IPS DF 6.9 (cell line): ENCODE measurements at regions not wholly inside any gene's neighbourhood (a gene's known extent, or its start where the extent isn't known, plus 50 kb on each side); places are given as distances from the start of the nearest gene placed in this dataset.

Experiments used
- DNase-seq: peaks from one replicate; pipeline ENCODE4 v3.0.0-alpha.2; 2013; ENCODE audit warnings: low read depth, low spot score
- H3K27ac ChIP-seq: one replicate; pipeline ENCODE4 v1.5.1; 2013; ENCODE audit warnings: low read length, control low read depth
- H3K27me3 ChIP-seq: 2 replicates; pipeline ENCODE4 v1.6.1; 2013; ENCODE audit warnings: mild to moderate bottlenecking, low read length; ENCODE audit not compliant: control insufficient read depth, insufficient read depth
- H3K36me3 ChIP-seq: 2 replicates; pipeline ENCODE4 v1.6.1; 2013; ENCODE audit warnings: low read length; ENCODE audit not compliant: control insufficient read depth, insufficient read depth
- H3K4me1 ChIP-seq: 2 replicates; pipeline ENCODE4 v1.6.1; 2013; ENCODE audit warnings: low read length; ENCODE audit not compliant: control insufficient read depth, insufficient read depth
- H3K4me3 ChIP-seq: 2 replicates; pipeline ENCODE4 v1.5.1; 2013; ENCODE audit warnings: mild to moderate bottlenecking, low read length
- H3K9me3 ChIP-seq: 2 replicates; pipeline ENCODE4 v1.6.1; 2013; ENCODE audit warnings: low read length, inconsistent platforms; ENCODE audit not compliant: control insufficient read depth, insufficient read depth
- WGBS: extraction: QIAGEN DNeasy Blood & Tissue Kit; methylation state at CpG from one replicate; pipeline ENCODE4 v1.1.7; 2013; ENCODE audit warnings: mixed read lengths, missing lambda C conversion rate; ENCODE audit not compliant: insufficient read length, insufficient coverage; 5-methylcytosine and 5-hydroxymethylcytosine counted together

GRCh38 chr1:168825820-168826219 is 96.8 kb upstream of the DPT start:
- no peaks in the 10 kb centered on the region for H3K9me3 ChIP-seq
- no peaks in the 10 kb centered on the region for H3K36me3 ChIP-seq
- WGBS, result no CpG with 5 or more reads among the region's 3 CpGs
- no peak for DNase-seq
- H3K27ac ChIP-seq, result no peak overlapping the region
- no peak overlapping the region for H3K4me3 ChIP-seq
- no peaks in the 10 kb centered on the region for H3K4me1 ChIP-seq
- H3K27me3 ChIP-seq, result no peaks in the 10 kb centered on the region

GRCh38 chr1:168826269-168826668 is 97.3 kb upstream of the DPT start:
- H3K4me3 ChIP-seq, result no peak overlapping the region
- no CpG with 5 or more reads among the region's 3 CpGs for WGBS
- no peak for DNase-seq
- H3K36me3 ChIP-seq, result no peaks in the 10 kb centered on the region
- H3K4me1 ChIP-seq, result no peaks in the 10 kb centered on the region
- H3K27me3 ChIP-seq, result no peaks in the 10 kb centered on the region
- H3K27ac ChIP-seq, result no peak overlapping the region
- no peaks in the 10 kb centered on the region for H3K9me3 ChIP-seq

DNA sequence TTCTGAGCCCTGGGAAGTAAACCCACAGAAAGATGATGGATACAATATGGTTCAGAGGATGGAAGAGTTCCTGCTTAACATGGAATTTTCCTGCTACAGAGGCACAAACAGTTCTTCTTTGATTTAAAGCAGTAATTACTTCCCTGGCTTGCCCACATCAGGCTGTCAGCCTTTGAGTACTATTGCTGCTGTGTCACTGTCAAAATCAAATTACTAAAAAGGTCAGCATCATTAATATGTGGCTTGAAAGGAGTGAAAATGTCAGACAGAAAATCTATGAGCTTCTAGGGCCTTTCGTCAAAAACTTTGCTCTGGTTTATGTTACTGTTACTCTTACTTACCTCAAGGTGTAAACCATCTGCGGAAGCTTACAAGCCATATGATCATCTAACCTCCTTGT is 98.6 kb upstream of the DPT start:
- H3K4me1 ChIP-seq, result no peaks in the 10 kb centered on the region
- no peak for DNase-seq
- H3K4me3 ChIP-seq, result no peak overlapping the region
- no peaks in the 10 kb centered on the region for H3K36me3 ChIP-seq
- H3K9me3 ChIP-seq, result no peaks in the 10 kb centered on the region
- H3K27ac ChIP-seq, result no peak overlapping the region
- H3K27me3 ChIP-seq, result no peaks in the 10 kb centered on the region
- whole genome bisulfite sequencing, result no CpG with 5 or more reads among the region's 2 CpGs

DNA sequence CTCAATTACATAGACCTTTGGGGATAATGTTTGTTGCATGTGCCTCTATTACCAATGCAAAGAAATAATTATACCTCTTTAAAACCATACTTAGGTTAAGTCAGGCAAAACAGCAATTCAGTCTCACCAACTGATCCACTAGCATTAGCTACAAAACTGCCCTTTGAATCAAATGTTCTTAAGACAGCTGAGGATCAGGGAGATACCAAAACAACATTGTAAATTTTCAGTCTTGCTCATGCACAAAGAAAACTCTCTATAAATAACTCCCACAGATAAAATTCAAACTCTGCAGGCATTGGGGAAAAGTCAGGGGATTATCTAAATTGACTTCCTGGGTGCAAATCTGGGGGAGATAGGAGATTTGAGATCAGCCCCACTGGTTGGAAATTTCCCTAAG is 100.9 kb upstream of the DPT start:
- H3K9me3 ChIP-seq, result no peaks in the 10 kb centered on the region
- 0 out of 2 replicates have a peak, but pooled peaks cover 1% of the 10 kb centered on the region for H3K4me1 ChIP-seq
- H3K27ac ChIP-seq, result no peak overlapping the region
- H3K36me3 ChIP-seq, result no peaks in the 10 kb centered on the region
- DNase-seq, result no peak
- H3K4me3 ChIP-seq, result no peak overlapping the region
- no peaks in the 10 kb centered on the region for H3K27me3 ChIP-seq

DNA sequence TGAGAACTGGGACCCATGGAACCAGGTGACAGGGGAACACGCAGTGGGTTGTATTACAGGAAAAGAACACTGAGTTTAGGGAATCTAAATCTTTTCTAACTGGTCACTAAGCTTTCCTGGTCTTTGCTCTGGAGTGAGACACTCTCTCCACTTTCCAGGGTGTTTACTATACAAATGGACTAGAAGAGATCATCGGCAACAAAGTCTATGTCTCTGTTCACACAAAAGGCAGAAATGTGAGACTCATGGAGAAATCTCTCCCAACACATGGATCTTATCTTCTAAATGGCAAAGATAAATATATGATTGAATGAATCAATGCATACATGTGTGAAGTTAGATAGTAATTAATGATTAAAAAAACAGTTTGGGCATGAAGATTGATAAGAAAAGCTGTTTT is 101.6 kb upstream of the DPT start:
- 0 out of 2 replicates have a peak, but pooled peaks cover 1% of the 10 kb centered on the region for H3K4me1 ChIP-seq
- no peaks in the 10 kb centered on the region for H3K36me3 ChIP-seq
- no peak overlapping the region for H3K4me3 ChIP-seq
- no peaks in the 10 kb centered on the region for H3K27me3 ChIP-seq
- no CpG with 5 or more reads among the region's 2 CpGs for WGBS
- no peaks in the 10 kb centered on the region for H3K9me3 ChIP-seq
- no peak overlapping the region for H3K27ac ChIP-seq
- DNase-seq, result no peak

- WGBS, result no CpG with 5 or more reads among the region's 2 CpGs
- Histone ChIP-seq H3K36me3 (no peaks in the 10 kb centered on the region), H3K27ac (no peak overlapping the region), H3K4me3 (no peak overlapping the region), H3K9me3 (no peaks in the 10 kb centered on the region), H3K4me1 (0 out of 2 replicates have a peak, but pooled peaks cover 1% of the 10 kb centered on the region), H3K27me3 (no peaks in the 10 kb centered on the region)
- DNase-seq, result no peak
Observed at GRCh38 chr1:168832661-168833060, 103.7 kb upstream of the DPT start.

- Histone ChIP-seq H3K27ac (no peak overlapping the region), H3K4me3 (no peak overlapping the region)
- WGBS, result no CpG with 5 or more reads among the region's 1 CpG
Observed at GRCh38 chr1:168833362-168833761, 104.4 kb upstream of the DPT start.

DNA sequence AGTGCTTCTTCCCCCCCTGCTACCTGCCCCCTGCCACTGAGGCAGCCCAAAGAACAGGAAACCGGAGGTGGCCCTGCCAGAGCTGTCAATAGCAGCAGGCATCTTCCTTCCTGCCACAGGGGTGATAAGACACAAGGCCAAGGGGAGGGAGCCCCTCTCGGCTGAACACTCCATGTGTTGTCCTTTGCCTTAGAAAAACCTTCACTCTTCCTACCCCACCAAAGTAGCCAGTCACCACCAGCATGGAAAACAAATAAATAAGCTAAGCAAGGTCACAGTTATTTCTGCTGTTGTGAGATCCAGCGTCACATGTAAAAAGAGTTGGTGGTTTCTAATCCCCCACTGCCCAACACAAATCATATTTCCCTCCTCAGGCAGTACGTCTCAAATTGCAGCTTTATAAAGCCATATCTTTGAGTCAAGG is 104.8 kb upstream of the DPT start:
- Histone ChIP-seq H3K27me3 (no peaks in the 10 kb centered on the region), H3K4me3 (no peak overlapping the region), H3K4me1 (0 out of 2 replicates have a peak, but pooled peaks cover 1% of the 10 kb centered on the region), H3K36me3 (no peaks in the 10 kb centered on the region), H3K27ac (no peak overlapping the region), H3K9me3 (no peaks in the 10 kb centered on the region)
- no CpG with 5 or more reads among the region's 4 CpGs for WGBS
- no peak for DNase-seq

More at GRCh38 chr1:168833362-168833761, 104.4 kb upstream of the DPT start:
- Histone ChIP-seq H3K36me3 (no peaks in the 10 kb centered on the region), H3K27me3 (no peaks in the 10 kb centered on the region), H3K4me1 (0 out of 2 replicates have a peak, but pooled peaks cover 1% of the 10 kb centered on the region), H3K9me3 (no peaks in the 10 kb centered on the region)
- no peak for DNase-seq

DNA sequence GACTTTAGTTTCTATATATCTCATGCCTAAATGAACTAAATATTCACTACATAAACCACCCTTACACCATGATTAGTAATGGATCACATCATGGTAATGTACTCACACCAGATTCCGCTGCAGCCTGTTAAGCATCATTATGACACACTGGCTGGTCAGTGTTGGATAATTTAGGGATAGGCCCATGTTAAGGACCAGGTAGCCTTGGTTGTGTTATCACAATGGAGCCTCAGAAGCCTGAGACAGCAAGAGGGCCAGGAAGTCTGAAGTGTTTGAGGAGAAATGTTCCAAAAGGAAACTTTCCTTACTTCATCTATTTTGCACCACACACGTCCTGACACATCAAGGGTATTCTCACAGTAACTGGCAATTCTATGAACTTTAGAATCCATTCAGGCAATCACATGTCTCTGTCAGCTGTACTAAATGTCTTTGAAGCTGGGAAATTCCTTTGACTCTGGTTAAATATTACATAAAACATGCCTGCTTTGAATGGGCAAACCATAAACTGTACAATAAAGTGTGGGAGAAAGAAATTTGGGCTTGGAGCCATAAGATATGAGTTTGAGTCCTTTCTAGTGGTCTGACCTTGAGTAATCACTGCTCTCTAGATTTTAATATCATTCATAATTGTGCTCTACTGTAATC is 105.3 kb upstream of the DPT start:
- H3K27me3 ChIP-seq, result no peaks in the 10 kb centered on the region
- H3K27ac ChIP-seq, result no peak overlapping the region
- no CpG with 5 or more reads among the region's 2 CpGs for WGBS
- no peak for DNase-seq
- H3K4me1 ChIP-seq, result 0 out of 2 replicates have a peak, but pooled peaks cover 1% of the 10 kb centered on the region
- H3K9me3 ChIP-seq, result no peaks in the 10 kb centered on the region
- H3K36me3 ChIP-seq, result no peaks in the 10 kb centered on the region
- no peak overlapping the region for H3K4me3 ChIP-seq

DNA sequence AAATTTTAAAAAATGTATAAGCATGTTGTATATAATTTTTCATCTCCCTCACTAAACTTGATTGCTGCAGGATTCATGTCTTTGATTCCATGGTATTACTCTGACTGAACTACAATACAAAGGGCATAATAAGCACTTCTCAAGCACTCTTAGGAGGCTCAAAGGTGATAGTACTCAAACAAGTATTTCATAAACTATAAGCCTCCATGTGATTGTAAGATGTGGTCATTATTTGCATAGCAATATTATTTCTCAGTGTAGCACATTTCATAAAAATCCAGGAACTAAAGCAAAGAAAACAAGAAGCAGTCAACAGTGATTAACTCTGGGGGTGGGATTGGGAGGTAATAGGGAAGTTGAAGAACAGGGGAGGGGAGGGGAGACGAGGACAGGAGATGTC is 106.2 kb upstream of the DPT start:
- no peaks in the 10 kb centered on the region for H3K27me3 ChIP-seq
- H3K4me1 ChIP-seq, result 0 out of 2 replicates have a peak, but pooled peaks cover 1% of the 10 kb centered on the region
- no peak overlapping the region for H3K27ac ChIP-seq
- no CpG with 5 or more reads among the region's 1 CpG for WGBS
- no peak overlapping the region for H3K4me3 ChIP-seq
- H3K9me3 ChIP-seq, result no peaks in the 10 kb centered on the region
- DNase-seq, result no peak
- H3K36me3 ChIP-seq, result no peaks in the 10 kb centered on the region

DNA sequence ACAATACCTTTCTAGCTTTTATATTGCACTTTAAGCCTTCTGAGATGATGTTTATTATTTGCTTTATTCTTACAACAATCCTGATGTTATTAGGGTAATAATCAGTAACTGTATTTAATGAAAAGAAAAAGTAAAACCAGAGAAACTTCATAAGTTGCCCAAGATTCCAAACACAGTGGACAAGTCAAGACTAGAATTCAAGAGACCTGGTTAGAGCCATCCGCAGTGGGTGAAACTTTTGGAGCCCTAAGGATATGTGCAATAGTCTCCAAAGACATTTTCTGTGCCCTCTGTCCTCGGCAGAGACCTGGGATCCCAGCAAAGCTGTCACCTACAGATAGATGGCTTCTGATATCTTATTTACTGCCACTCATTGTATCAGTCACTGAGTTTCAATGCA is 106.8 kb upstream of the DPT start:
- no peak overlapping the region for H3K4me3 ChIP-seq
- H3K9me3 ChIP-seq, result no peaks in the 10 kb centered on the region
- DNase-seq, result no peak
- no peaks in the 10 kb centered on the region for H3K36me3 ChIP-seq
- WGBS, result no CpG with 5 or more reads among the region's 2 CpGs
- H3K27ac ChIP-seq, result no peak overlapping the region
- H3K4me1 ChIP-seq, result 0 out of 2 replicates have a peak, but pooled peaks cover 1% of the 10 kb centered on the region
- no peaks in the 10 kb centered on the region for H3K27me3 ChIP-seq
